Frontal cortex (tissue), 3 donors: ENCODE measurements at regions not wholly inside any gene's neighbourhood (a gene's known extent, or its start where the extent isn't known, plus 50 kb on each side); places are given as distances from the start of the nearest gene placed in this dataset.

Source experiments
- DNase-seq, 2 donors: peaks; one replicate each; pipeline ENCODE4 v3.0.0; 2012; ENCODE audit warnings: low spot score in 2 of 2
- FAIRE-seq: peaks from 2 replicates; lab custom pipeline; 2012; peaks lifted over from hg19 to GRCh38; lab: Jason Lieb, UNC
- donor health status: control.
- donor health status: control.
- donor health status: control.

- no peak for DNase-seq
- no peak for FAIRE-seq
Measured at GRCh38 chr12:93144109-93144508, 215.0 kb upstream of the EEA1 start.

- DNase-seq, result no peak
- no peak for FAIRE-seq
Measured at GRCh38 chr12:93145086-93145485, 216.0 kb upstream of the EEA1 start.

GRCh38 chr12:93146263-93146939 lies 217.3 kb upstream of the EEA1 start:
- FAIRE-seq (no peak), DNase-seq (no peak)

- DNase-seq (no peak), FAIRE-seq (no peak)
Measured at GRCh38 chr12:93146970-93147369, 217.9 kb upstream of the EEA1 start.

GRCh38 chr12:93148412-93148811 lies 219.3 kb upstream of the EEA1 start:
- FAIRE-seq (no peak), DNase-seq (no peak)

GRCh38 chr12:93149229-93149628 lies 220.1 kb upstream of the EEA1 start:
- DNase-seq (no peak), FAIRE-seq (no peak)

- no peak for DNase-seq
- FAIRE-seq, result no peak
Measured at GRCh38 chr12:93151079-93151762, 222.1 kb upstream of the EEA1 start.

- DNase-seq, result no peak
- no peak for FAIRE-seq
Measured at GRCh38 chr12:93152617-93153016, 223.5 kb upstream of the EEA1 start.

- no peak for FAIRE-seq
- no peak for DNase-seq
Measured at GRCh38 chr12:93153321-93153720, 224.2 kb upstream of the EEA1 start.

GRCh38 chr12:93154096-93154728 lies 223.5 kb upstream of the NUDT4 start:
- no peak for FAIRE-seq
- no peak for DNase-seq

GRCh38 chr12:93154753-93155480 lies 222.8 kb upstream of the NUDT4 start:
- no peak for DNase-seq

GRCh38 chr12:93156086-93156716 lies 221.5 kb upstream of the NUDT4 start:
- no peak for FAIRE-seq
- DNase-seq, result peak in 1 of 2 donors; percentile 12

More at GRCh38 chr12:93154753-93155480, 222.8 kb upstream of the NUDT4 start:
- FAIRE-seq, result no peak

- no peak for FAIRE-seq
- DNase-seq, result no peak
Measured at GRCh38 chr12:93157279-93157678, 220.4 kb upstream of the NUDT4 start.

- DNase-seq (no peak), FAIRE-seq (no peak)
Measured at GRCh38 chr12:93158065-93158843, 219.5 kb upstream of the NUDT4 start.

GRCh38 chr12:93163260-93164036 lies 214.3 kb upstream of the NUDT4 start:
- DNase-seq, result no peak

GRCh38 chr12:93164103-93164880 lies 213.4 kb upstream of the NUDT4 start:
- no peak for FAIRE-seq
- no peak for DNase-seq

More at GRCh38 chr12:93163260-93164036, 214.3 kb upstream of the NUDT4 start:
- no peak for FAIRE-seq

GRCh38 chr12:93165384-93165932 lies 212.3 kb upstream of the NUDT4 start:
- no peak for FAIRE-seq
- DNase-seq, result no peak
